Muscle of leg (tissue), 3 donors: ENCODE measurements at regions not wholly inside any gene's neighbourhood (a gene's known extent, or its start where the extent isn't known, plus 50 kb on each side); places are given as distances from the start of the nearest gene placed in this dataset.
A peak's percentile ranks its signal among the peaks of the same experiment; 100 is the strongest.

Source experiments
- DNase-seq: peaks from one replicate; pipeline ENCODE4 v3.0.0; 2013
- H3K27ac ChIP-seq: one replicate; pipeline ENCODE4 v1.5.1; 2013; ENCODE audit warnings: mild to moderate bottlenecking, low read length, control low read depth
- H3K27me3 ChIP-seq: one replicate; pipeline ENCODE4 v1.6.1; 2013; ENCODE audit warnings: low read length; ENCODE audit not compliant: control insufficient read depth, insufficient read depth
- H3K36me3 ChIP-seq: one replicate; pipeline ENCODE4 v1.6.1; 2013; ENCODE audit warnings: low read length; ENCODE audit not compliant: control insufficient read depth, insufficient read depth
- H3K4me1 ChIP-seq: one replicate; pipeline ENCODE4 v1.6.1; 2013; ENCODE audit warnings: low read length; ENCODE audit not compliant: control insufficient read depth, insufficient read depth
- H3K4me3 ChIP-seq: one replicate; pipeline ENCODE4 v1.5.1; 2013; ENCODE audit warnings: low read length, control low read depth
- H3K9me3 ChIP-seq: replicated peaks from 2 replicates; pipeline ENCODE4 v1.6.1; 2013; ENCODE audit warnings: low read depth, low read length; ENCODE audit not compliant: control insufficient read depth
- WGBS: methylation state at CpG from one replicate; pipeline ENCODE4 v1.1.5; 2013; ENCODE audit warnings: missing lambda C conversion rate; ENCODE audit not compliant: insufficient coverage; 5-methylcytosine and 5-hydroxymethylcytosine counted together

DNA sequence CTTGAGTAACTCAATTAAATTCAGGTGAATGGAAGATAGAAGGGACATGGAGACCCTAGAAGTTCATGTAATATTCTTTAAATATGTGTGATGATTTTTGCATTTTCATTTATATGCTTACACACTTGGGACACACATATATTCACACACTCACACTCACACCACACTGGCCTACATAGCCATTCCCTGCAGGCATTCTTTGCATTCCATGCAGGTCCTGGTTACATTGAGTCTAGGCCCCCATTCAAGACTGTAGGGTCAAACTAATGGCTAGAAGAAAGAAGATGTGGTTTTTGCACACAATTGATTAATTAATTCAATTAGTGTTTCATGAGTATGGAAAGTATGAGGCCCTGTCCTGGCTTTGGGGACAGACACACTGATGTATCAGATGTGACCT lies 249.4 kb downstream of the HNMT start:
- Histone ChIP-seq H3K9me3 (no peaks in the 10 kb centered on the region), H3K36me3 (no peaks in the 10 kb centered on the region), H3K27ac (no peak overlapping the region), H3K4me1 (no peaks in the 10 kb centered on the region), H3K27me3 (no peaks in the 10 kb centered on the region), H3K4me3 (no peak overlapping the region)
- DNase-seq = no peak

DNA sequence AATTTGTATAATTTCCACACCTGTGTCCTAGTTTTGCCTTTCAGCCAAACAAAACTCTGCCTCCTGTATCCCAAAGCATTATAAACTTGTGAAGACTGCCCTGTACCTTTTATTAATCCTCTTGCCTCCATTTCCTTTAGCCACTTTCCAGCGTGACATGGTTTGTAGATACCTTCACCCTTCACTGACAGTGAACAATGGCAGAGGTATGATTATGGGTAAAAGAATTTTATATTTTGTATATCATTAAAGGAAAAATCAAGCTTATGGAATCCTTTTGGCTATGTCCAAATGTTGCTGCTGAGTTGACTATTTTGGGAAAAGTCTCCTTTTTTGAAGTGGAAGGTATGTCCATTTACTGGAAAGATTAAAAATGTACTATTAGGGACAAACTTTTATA lies 251.7 kb downstream of the HNMT start:
- Histone ChIP-seq H3K4me1 (no peaks in the 10 kb centered on the region), H3K9me3 (no peaks in the 10 kb centered on the region), H3K36me3 (no peaks in the 10 kb centered on the region), H3K4me3 (no peak overlapping the region), H3K27me3 (no peaks in the 10 kb centered on the region), H3K27ac (no peak overlapping the region)
- WGBS = no CpG with 5 or more reads among the region's 1 CpG
- DNase-seq = no peak

DNA sequence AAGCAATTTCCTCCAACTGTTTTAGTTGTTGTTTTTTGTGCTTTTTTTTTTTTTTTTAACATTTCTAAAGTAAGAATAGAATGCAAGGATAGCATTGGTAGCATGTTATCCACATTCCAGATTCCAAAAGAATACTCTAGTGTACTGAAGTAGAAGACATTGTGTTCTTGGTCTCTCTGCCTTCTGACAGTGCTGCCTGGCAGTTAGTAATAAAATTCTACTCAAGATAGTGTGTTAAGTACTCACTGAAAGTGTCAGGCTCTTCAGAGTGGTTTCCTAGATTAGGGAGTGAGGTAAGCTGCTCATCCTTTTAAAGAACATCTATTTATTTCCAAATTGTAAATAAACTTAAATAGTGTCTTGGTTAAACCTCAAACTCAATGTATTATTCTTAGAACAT lies 253.7 kb downstream of the HNMT start:
- Histone ChIP-seq H3K4me3 (no peak overlapping the region), H3K9me3 (no peaks in the 10 kb centered on the region), H3K27me3 (no peaks in the 10 kb centered on the region), H3K36me3 (no peaks in the 10 kb centered on the region), H3K4me1 (no peaks in the 10 kb centered on the region), H3K27ac (no peak overlapping the region)
- no peak for DNase-seq

- Histone ChIP-seq H3K27me3 (no peaks in the 10 kb centered on the region), H3K4me3 (no peak overlapping the region), H3K36me3 (no peaks in the 10 kb centered on the region), H3K9me3 (no peaks in the 10 kb centered on the region), H3K27ac (no peak overlapping the region), H3K4me1 (no peaks in the 10 kb centered on the region)
- WGBS = no CpG with 5 or more reads among the region's 1 CpG
- no peak for DNase-seq
Observed at GRCh38 chr2:138218397-138218796, 254.1 kb downstream of the HNMT start.

GRCh38 chr2:138219961-138220360 lies 255.7 kb downstream of the HNMT start:
- Histone ChIP-seq H3K27ac (no peak overlapping the region), H3K27me3 (no peaks in the 10 kb centered on the region), H3K36me3 (no peaks in the 10 kb centered on the region), H3K4me3 (no peak overlapping the region), H3K9me3 (no peaks in the 10 kb centered on the region), H3K4me1 (no peaks in the 10 kb centered on the region)
- 43% methylated on average over 3 of the region's 5 CpGs for WGBS
- peak; percentile 27 for DNase-seq

- 93% methylated on average over 3 of the region's 4 CpGs for WGBS
- Histone ChIP-seq H3K4me3 (no peak overlapping the region), H3K9me3 (no peaks in the 10 kb centered on the region), H3K27ac (no peak overlapping the region), H3K27me3 (no peaks in the 10 kb centered on the region), H3K36me3 (no peaks in the 10 kb centered on the region), H3K4me1 (no peaks in the 10 kb centered on the region)
- DNase-seq = no peak
Observed at GRCh38 chr2:138221358-138221757, 257.1 kb downstream of the HNMT start.

- no peaks in the 10 kb centered on the region for H3K36me3 ChIP-seq
- DNase-seq = no peak
- no CpG with 5 or more reads among the region's 6 CpGs for WGBS
- no peak overlapping the region for H3K4me3 ChIP-seq
- no peaks in the 10 kb centered on the region for H3K4me1 ChIP-seq
- no peaks in the 10 kb centered on the region for H3K9me3 ChIP-seq
- H3K27me3 ChIP-seq = no peaks in the 10 kb centered on the region
- H3K27ac ChIP-seq = no peak overlapping the region
Observed at GRCh38 chr2:138223319-138223718, 259.0 kb downstream of the HNMT start.

GRCh38 chr2:138227195-138227594 lies 262.9 kb downstream of the HNMT start:
- Histone ChIP-seq H3K9me3 (no peaks in the 10 kb centered on the region), H3K36me3 (no peaks in the 10 kb centered on the region), H3K27me3 (no peaks in the 10 kb centered on the region), H3K4me1 (no peaks in the 10 kb centered on the region), H3K4me3 (no peak overlapping the region), H3K27ac (no peak overlapping the region)
- no peak for DNase-seq

DNA sequence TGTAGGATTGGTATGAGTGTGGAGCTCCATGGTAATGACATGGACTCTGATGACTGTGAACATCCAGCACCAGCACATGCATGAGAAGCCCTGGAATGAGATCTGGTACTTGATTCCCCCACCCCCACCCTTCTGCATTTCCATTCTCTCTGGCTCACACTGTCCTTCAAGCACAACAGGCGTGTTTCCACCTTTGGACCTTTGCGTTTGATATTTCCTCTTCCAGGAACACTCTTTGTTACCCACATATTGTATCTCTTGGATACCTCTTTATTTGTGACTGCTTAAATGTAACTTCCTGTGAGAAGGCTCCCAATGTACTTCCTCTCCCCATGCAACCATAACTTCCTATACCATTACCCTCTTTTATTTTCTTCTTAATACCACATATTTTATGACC lies 263.8 kb downstream of the HNMT start:
- no peak overlapping the region for H3K4me3 ChIP-seq
- DNase-seq = no peak
- H3K36me3 ChIP-seq = no peaks in the 10 kb centered on the region
- no peaks in the 10 kb centered on the region for H3K4me1 ChIP-seq
- H3K27me3 ChIP-seq = no peaks in the 10 kb centered on the region
- H3K9me3 ChIP-seq = no peaks in the 10 kb centered on the region
- no CpG with 5 or more reads among the region's 2 CpGs for WGBS
- no peak overlapping the region for H3K27ac ChIP-seq

- H3K4me1 ChIP-seq = peaks cover 6% of the 10 kb centered on the region
- H3K27me3 ChIP-seq = no peaks in the 10 kb centered on the region
- WGBS = no CpG with 5 or more reads among the region's 2 CpGs
- no peak overlapping the region for H3K27ac ChIP-seq
- H3K36me3 ChIP-seq = no peaks in the 10 kb centered on the region
- DNase-seq = no peak
- no peaks in the 10 kb centered on the region for H3K9me3 ChIP-seq
- H3K4me3 ChIP-seq = no peak overlapping the region
Observed at GRCh38 chr2:138234265-138234664, 267.3 kb upstream of the SPOPL start.

GRCh38 chr2:138235041-138235440 lies 266.5 kb upstream of the SPOPL start:
- WGBS = no CpG with 5 or more reads among the region's 2 CpGs
- Histone ChIP-seq H3K27me3 (no peaks in the 10 kb centered on the region), H3K27ac (no peak overlapping the region), H3K4me1 (peaks cover 6% of the 10 kb centered on the region), H3K9me3 (no peaks in the 10 kb centered on the region), H3K4me3 (no peak overlapping the region), H3K36me3 (no peaks in the 10 kb centered on the region)
- no peak for DNase-seq
